ENCODE measurements at regions not wholly inside any gene's neighbourhood (a gene's known extent, or its start where the extent isn't known, plus 50 kb on each side); places are given as distances from the start of the nearest gene placed in this dataset.

GRCh38 chr20:55172310-55173002 is 697.1 kb downstream of the DOK5 start:
- TF ChIP-seq, protein P1, sequence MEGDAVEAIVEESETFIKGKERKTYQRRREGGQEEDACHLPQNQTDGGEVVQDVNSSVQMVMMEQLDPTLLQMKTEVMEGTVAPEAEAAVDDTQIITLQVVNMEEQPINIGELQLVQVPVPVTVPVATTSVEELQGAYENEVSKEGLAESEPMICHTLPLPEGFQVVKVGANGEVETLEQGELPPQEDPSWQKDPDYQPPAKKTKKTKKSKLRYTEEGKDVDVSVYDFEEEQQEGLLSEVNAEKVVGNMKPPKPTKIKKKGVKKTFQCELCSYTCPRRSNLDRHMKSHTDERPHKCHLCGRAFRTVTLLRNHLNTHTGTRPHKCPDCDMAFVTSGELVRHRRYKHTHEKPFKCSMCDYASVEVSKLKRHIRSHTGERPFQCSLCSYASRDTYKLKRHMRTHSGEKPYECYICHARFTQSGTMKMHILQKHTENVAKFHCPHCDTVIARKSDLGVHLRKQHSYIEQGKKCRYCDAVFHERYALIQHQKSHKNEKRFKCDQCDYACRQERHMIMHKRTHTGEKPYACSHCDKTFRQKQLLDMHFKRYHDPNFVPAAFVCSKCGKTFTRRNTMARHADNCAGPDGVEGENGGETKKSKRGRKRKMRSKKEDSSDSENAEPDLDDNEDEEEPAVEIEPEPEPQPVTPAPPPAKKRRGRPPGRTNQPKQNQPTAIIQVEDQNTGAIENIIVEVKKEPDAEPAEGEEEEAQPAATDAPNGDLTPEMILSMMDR (IDR thresholded peaks at IDR 0.05): no peak
- no peak for TF ChIP-seq EZH2 (IDR thresholded peaks at IDR 0.05; ENCODE audit: borderline replicate concordance, insufficient read depth, low read depth, low read length, poor library complexity, severe bottlenecking)
